Gastroesophageal sphincter (tissue), 4 donors: ENCODE measurements at regions not wholly inside any gene's neighbourhood (a gene's known extent, or its start where the extent isn't known, plus 50 kb on each side); places are given as distances from the start of the nearest gene placed in this dataset.
"Not testable (repeated sequence)": the region's sequence is repeated elsewhere in the genome, so short reads cannot be mapped to it uniquely, and the experiment has no call there.

Experiments
- ATAC-seq: fragments of 150-250 bp; one replicate; pipeline ENCODE4 v1.9.1; 2016; ENCODE audit warnings: mild to moderate bottlenecking, moderate library complexity
- H3K27ac ChIP-seq, 4 donors: fragments of 200-600 bp; sonication (generic) in 3 of 4; 1 replicate in 3 of 4; 2 replicates in 1 of 4; pipeline ENCODE4 v1.5.1; 2016 to 2019
- H3K27me3 ChIP-seq: fragments of 200-600 bp; sonication (generic); one replicate; pipeline ENCODE4 v1.5.1; 2019
- H3K36me3 ChIP-seq, 2 donors: fragments of 200-600 bp; sonication (generic); one replicate each; pipeline ENCODE4 v1.5.1; 2019; ENCODE audit warnings: control low read depth in 1 of 2
- H3K4me1 ChIP-seq, 3 donors: fragments of 200-600 bp; sonication (generic); 1 replicate in 2 of 3; 2 replicates in 1 of 3; pipeline ENCODE4 v1.5.1; 2016 to 2019; ENCODE audit warnings: control low read depth in 2 of 3
- H3K4me3 ChIP-seq, 2 donors: fragments of 200-600 bp; sonication (generic); one replicate each; pipeline ENCODE4 v1.5.1; 2019; ENCODE audit warnings: mild to moderate bottlenecking in 1 of 2, moderate library complexity in 1 of 2
- H3K9me3 ChIP-seq, 3 donors: fragments of 200-600 bp; sonication (generic); one replicate each; pipeline ENCODE4 v1.5.1; 2017 to 2019; ENCODE audit warnings: control low read depth in 2 of 3
- CTCF ChIP-seq, 4 experiments: fragments of 200-600 bp in 2 of 4; fragments of 450-650 bp in 2 of 4; sonication (generic) in 1 of 4; IDR thresholded peaks; one replicate each; pipeline ENCODE4 v1.5.1; 2017 to 2019; ENCODE audit warnings: antibody characterized with exemption in 4 of 4, mild to moderate bottlenecking in 2 of 4, moderate library complexity in 2 of 4
- EP300 ChIP-seq: sonication (generic); formaldehyde crosslinking; IDR thresholded peaks from one replicate; pipeline ENCODE4 v1.6.1; 2017; ENCODE audit warnings: antibody characterized with exemption, mild to moderate bottlenecking
- POLR2A ChIP-seq, 2 donors: fragments of 450-650 bp; IDR thresholded peaks; one replicate each; pipeline ENCODE4 v1.6.1; 2017; ENCODE audit warnings: antibody characterized with exemption in 2 of 2, mild to moderate bottlenecking in 2 of 2, moderate library complexity in 1 of 2
- POLR2AphosphoS5 ChIP-seq: sonication (generic); formaldehyde crosslinking; IDR thresholded peaks from one replicate; pipeline ENCODE4 v1.6.1; 2017; ENCODE audit warnings: antibody characterized with exemption
- WGBS, 2 donors: methylation state at CpG; one replicate each; pipeline ENCODE4 v1.1.5; 2018; ENCODE audit warnings: low coverage in 1 of 2; 5-methylcytosine and 5-hydroxymethylcytosine counted together
- small RNA-seq, 4 donors: library from RNA; depleted of rRNA; stranded (forward); fragments of <200 nt; gene quantifications; one replicate each; pipeline ENCODE3, GENCODE V24; 2016

- peak; percentile 76 for ATAC-seq
- Histone ChIP-seq H3K27me3 (peaks cover 41% of the 10 kb centered on the region), H3K27ac (peak overlapping the region; percentile 55 to 80 (median 76)), H3K4me3 (peak overlapping the region; percentile 63 to 93), H3K36me3 (no peaks in the 10 kb centered on the region), H3K9me3 (no peaks in the 10 kb centered on the region), H3K4me1 (peaks cover 0 to 23% (median 7%) of the 10 kb centered on the region in 3 donors)
- TF ChIP-seq POLR2AphosphoS5 (no peak), CTCF (IDR thresholded peaks at IDR 0.05) (peak in 2 of 4 experiments; percentile 52 to 71)
- WGBS, 2 donors, result 0 to 1% methylated on average over 7 to 18 of the region's 43 CpGs
These were observed 84.9 kb downstream of the TRIM27 start for GRCh38 chr6:28838634-28839442.

GRCh38 chr6:28839443-28840120, 84.2 kb downstream of the TRIM27 start:
- H3K4me1 ChIP-seq, result peaks cover 0 to 23% (median 7%) of the 10 kb centered on the region in 3 donors
- TF ChIP-seq CTCF (IDR thresholded peaks at IDR 0.05) (no peak), POLR2A (IDR thresholded peaks at IDR 0.05) (no peak), POLR2AphosphoS5 (no peak), EP300 (no peak)
- H3K27me3 ChIP-seq, result peaks cover 37% of the 10 kb centered on the region
- ATAC-seq, result no peak
- H3K27ac ChIP-seq, result peak overlapping the region in 3 of 4 donors; percentile 74 to 80 (median 77)
- no peaks in the 10 kb centered on the region for H3K36me3 ChIP-seq
- WGBS, 2 donors, result 2 to 14% methylated on average over 8 to 9 of the region's 9 CpGs
- peak overlapping the region; percentile 63 to 93 for H3K4me3 ChIP-seq
- H3K9me3 ChIP-seq, result no peaks in the 10 kb centered on the region

- Histone ChIP-seq H3K36me3 (no peaks in the 10 kb centered on the region), H3K27ac (no peak overlapping the region), H3K4me1 (peaks cover 0 to 23% (median 7%) of the 10 kb centered on the region in 3 donors), H3K4me3 (no peak overlapping the region), H3K9me3 (no peaks in the 10 kb centered on the region), H3K27me3 (peaks cover 37% of the 10 kb centered on the region)
- no peak for ATAC-seq
- TF ChIP-seq POLR2AphosphoS5 (no peak), POLR2A (IDR thresholded peaks at IDR 0.05) (no peak), EP300 (no peak), CTCF (IDR thresholded peaks at IDR 0.05) (no peak)
- WGBS, 2 donors, result 49 to 57% methylated on average over 3 of the region's 3 CpGs
These were observed 82.5 kb downstream of the TRIM27 start for GRCh38 chr6:28841290-28841689.

GRCh38 chr6:28848756-28849155, 75.0 kb downstream of the TRIM27 start:
- H3K4me1 ChIP-seq, H3K9me3 ChIP-seq, H3K36me3 ChIP-seq, ATAC-seq, H3K27ac ChIP-seq, H3K4me3 ChIP-seq: not testable (repeated sequence)
- WGBS, 2 donors, result 20% methylated on average over 1 of the region's 7 CpGs; no CpG with 5 or more reads in 1 of the 2 donors
- peaks cover 49% of the 10 kb centered on the region for H3K27me3 ChIP-seq

Small RNAs in the stretch of these regions (small RNA-seq; reads per million reads assigned to genes)
- 0 reads per million in 4 donors for gene AL121932.1
